NCI-H2196 (cell line): ENCODE measurements at regions not wholly inside any gene's neighbourhood (a gene's known extent, or its start where the extent isn't known, plus 50 kb on each side); places are given as distances from the start of the nearest gene placed in this dataset.
"Not testable (repeated sequence)": the region's sequence is repeated elsewhere in the genome, so short reads cannot be mapped to it uniquely, and the experiment has no call there.

Experiments used
- DNase-seq: peaks from one replicate; lab custom pipeline; 2025; ENCODE audit not compliant: unreplicated experiment; lab: John Stamatoyannopoulos, UW

GRCh38 chr6:19892260-19892659, 55.1 kb downstream of the ID4 start:
- peak; percentile 93 for DNase-seq

GRCh38 chr6:19895866-19896692, 58.9 kb downstream of the ID4 start:
- no peak for DNase-seq

GRCh38 chr6:19896693-19897010, 59.5 kb downstream of the ID4 start:
- DNase-seq: peak; percentile 53

GRCh38 chr6:19898141-19898740, 61.1 kb downstream of the ID4 start:
- DNase-seq: no peak

GRCh38 chr6:19902201-19902600, 65.0 kb downstream of the ID4 start:
- DNase-seq: no peak

- not testable (repeated sequence) for DNase-seq
Measured at GRCh38 chr6:19904408-19904807, 67.2 kb downstream of the ID4 start.

- DNase-seq: no peak
Measured at GRCh38 chr6:19905584-19905983, 68.4 kb downstream of the ID4 start.

- no peak for DNase-seq
Measured at GRCh38 chr6:19906171-19906570, 69.0 kb downstream of the ID4 start.

GRCh38 chr6:19911223-19911622, 74.1 kb downstream of the ID4 start:
- no peak for DNase-seq

- no peak for DNase-seq
Measured at GRCh38 chr6:19918436-19918835, 81.3 kb downstream of the ID4 start.

GRCh38 chr6:19921786-19922185, 84.6 kb downstream of the ID4 start:
- no peak for DNase-seq

- DNase-seq: no peak
Measured at GRCh38 chr6:19925533-19925932, 88.4 kb downstream of the ID4 start.

GRCh38 chr6:19928461-19928860, 91.3 kb downstream of the ID4 start:
- DNase-seq: no peak

GRCh38 chr6:19929312-19929711, 92.1 kb downstream of the ID4 start:
- DNase-seq: no peak

GRCh38 chr6:19934996-19935591, 97.9 kb downstream of the ID4 start:
- no peak for DNase-seq

GRCh38 chr6:19939321-19939720, 102.2 kb downstream of the ID4 start:
- DNase-seq: not testable (repeated sequence)

- DNase-seq: not testable (repeated sequence)
Measured at GRCh38 chr6:19939926-19940325, 102.8 kb downstream of the ID4 start.

GRCh38 chr6:19943042-19943441, 105.9 kb downstream of the ID4 start:
- no peak for DNase-seq

GRCh38 chr6:19945843-19946358, 108.7 kb downstream of the ID4 start:
- no peak for DNase-seq

- no peak for DNase-seq
Measured at GRCh38 chr6:19949155-19949554, 112.0 kb downstream of the ID4 start.

GRCh38 chr6:19964115-19964514, 126.9 kb downstream of the ID4 start:
- no peak for DNase-seq

- DNase-seq: no peak
Measured at GRCh38 chr6:19968201-19968600, 131.0 kb downstream of the ID4 start.
